Mammary epithelial cell (primary cell): ENCODE measurements at regions not wholly inside any gene's neighbourhood (a gene's known extent, or its start where the extent isn't known, plus 50 kb on each side); places are given as distances from the start of the nearest gene placed in this dataset.

Experiments used
- CTCF ChIP-seq, 2 donors: IDR thresholded peaks in 1 of 2; conservative IDR thresholded peaks in 1 of 2; 2 replicates each; pipeline ENCODE4 v1.5.1; 2011 to 2012; ENCODE audit warnings: inconsistent platforms in 2 of 2, low read length in 2 of 2, mild to moderate bottlenecking in 2 of 2, control low read depth in 1 of 2, low read depth in 1 of 2; ENCODE audit not compliant: insufficient read depth in 1 of 2; ENCODE audit errors: extremely low read depth in 1 of 2
- EZH2 ChIP-seq: IDR thresholded peaks from 2 replicates; pipeline ENCODE4 v1.6.1; 2012; ENCODE audit warnings: low read length, inconsistent platforms, borderline replicate concordance

GRCh38 chr1:25008192-25008485 lies 78.1 kb upstream of the RUNX3 start:
- TF ChIP-seq CTCF (conservative IDR thresholded peaks at IDR 0.05 in 1 of 2, IDR thresholded peaks at IDR 0.05 in 1 of 2; ENCODE audit: extremely low read depth in 1 of 2, insufficient read depth in 1 of 2, low read depth in 1 of 2, low read length in 2 of 2) (no peak), EZH2 (no peak)
